Right lobe of liver (tissue), 4 donors: ENCODE measurements at regions not wholly inside any gene's neighbourhood (a gene's known extent, or its start where the extent isn't known, plus 50 kb on each side); places are given as distances from the start of the nearest gene placed in this dataset.

Experiments used
- CTCF ChIP-seq, 4 donors: fragments of 200-600 bp in 3 of 4; fragments of 450-650 bp in 1 of 4; IDR thresholded peaks; one replicate each; pipeline versions ENCODE4 v1.5.1 to v1.8.0; 2016 to 2022; ENCODE audit warnings: antibody characterized with exemption in 4 of 4, mild to moderate bottlenecking in 2 of 4
- POLR2A ChIP-seq: fragments of 450-650 bp; IDR thresholded peaks from one replicate; pipeline ENCODE4 v1.6.1; 2017; ENCODE audit warnings: antibody characterized with exemption, mild to moderate bottlenecking
- donor health status: DM: no; HTN: no; CAD: no.
- donor health status: DM: no; HTN: no; CAD: no.
- donor health status: DM: no; HTN: yes; CAD: no.

DNA sequence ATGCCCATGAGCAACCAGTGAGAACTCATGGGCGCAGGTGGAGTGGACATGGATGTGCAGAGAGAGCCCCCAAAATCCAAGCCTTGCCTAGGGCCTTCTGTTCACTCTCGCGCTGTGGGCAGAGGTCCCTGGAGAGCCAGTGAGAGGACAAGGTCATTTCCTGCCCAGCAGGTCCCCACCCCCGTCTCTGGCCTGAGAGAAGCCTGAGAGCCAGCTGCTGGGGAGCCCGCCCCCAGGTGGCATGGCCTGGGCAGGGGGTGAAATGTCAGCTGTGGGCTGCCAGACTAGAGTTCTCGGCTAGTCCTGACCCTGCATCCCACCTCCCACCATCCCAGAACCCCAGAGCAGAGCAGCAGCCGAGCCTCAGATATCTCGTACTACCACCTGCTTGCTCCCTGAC lies 85.3 kb downstream of the BARX1 start:
- TF ChIP-seq CTCF (IDR thresholded peaks at IDR 0.05), result no peak
- no peak for TF ChIP-seq POLR2A
